Endothelial cell of umbilical vein (primary cell): ENCODE measurements at regions not wholly inside any gene's neighbourhood (a gene's known extent, or its start where the extent isn't known, plus 50 kb on each side); places are given as distances from the start of the nearest gene placed in this dataset.

Experiments used
- BruUV-seq: library from RNA; stranded (reverse); fragments of 400-500 nt; replicated peaks from 2 replicates; lab custom pipeline; 2021; lab: Mats Ljungman, UMichigan
- CTCF ChIA-PET: fragments of 300-600, 350-600 bp; sonication (Branson Sonifier 250); formaldehyde crosslinking; loops from one replicate; lab custom pipeline; 2021; ENCODE audit warnings: antibody characterized with exemption, inconsistent platforms; lab: Charles Lee
- POLR2A ChIA-PET: fragments of 300-600, 350-600 bp; sonication (Branson Sonifier 250); formaldehyde crosslinking; loops from one replicate; lab custom pipeline; 2021; ENCODE audit warnings: antibody characterized with exemption, inconsistent platforms; lab: Charles Lee
- DNase-seq: peaks from one replicate; pipeline ENCODE4 v3.0.0-alpha.2; 2011; ENCODE audit warnings: low read depth, low spot score
- FAIRE-seq: peaks from 2 replicates; lab custom pipeline; 2011; peaks lifted over from hg19 to GRCh38; lab: Jason Lieb, UNC
- H2AFZ ChIP-seq: 2 replicates; pipeline ENCODE4 v1.6.0; 2012; ENCODE audit warnings: low read depth, low read length, control low read depth, inconsistent platforms
- H3K27ac ChIP-seq: 2 replicates; pipeline ENCODE4 v1.5.1; 2011; ENCODE audit warnings: low read depth, mild to moderate bottlenecking, control low read depth, low read length, moderate library complexity; ENCODE audit not compliant: insufficient read depth
- H3K27me3 ChIP-seq, 2 experiments: 2 replicates each; pipeline versions ENCODE4 v1.6.0 to v1.6.1; 2011; ENCODE audit warnings: low read length in 2 of 2, mixed read lengths in 1 of 2; ENCODE audit not compliant: control insufficient read depth in 2 of 2, insufficient read depth in 2 of 2
- H3K36me3 ChIP-seq, 2 experiments: 2 replicates in 1 of 2; 3 replicates in 1 of 2; pipeline ENCODE4 v1.5.1; 2011; ENCODE audit warnings: low read length in 2 of 2, mild to moderate bottlenecking in 1 of 2, moderate library complexity in 1 of 2; ENCODE audit not compliant: control insufficient read depth in 2 of 2, insufficient read depth in 2 of 2; ENCODE audit errors: extremely low read depth in 1 of 2
- H3K4me1 ChIP-seq: 3 replicates; pipeline ENCODE4 v1.5.1; 2011; ENCODE audit warnings: mild to moderate bottlenecking, low read length; ENCODE audit not compliant: control insufficient read depth, insufficient read depth; ENCODE audit errors: extremely low read depth
- H3K4me2 ChIP-seq: 2 replicates; pipeline ENCODE4 v1.6.1; 2011; ENCODE audit warnings: low read length, control low read depth, mixed read lengths; ENCODE audit not compliant: insufficient read depth
- H3K4me3 ChIP-seq, 3 experiments: fragments of 200-600 bp in 1 of 3; sonication (generic), shearing (Covaris generic) in 1 of 3; replicated peaks in 1 of 3; 2 replicates each; pipeline ENCODE4 v1.5.1; 2011 to 2016; ENCODE audit warnings: control low read depth in 3 of 3, low read length in 3 of 3, mild to moderate bottlenecking in 2 of 3, inconsistent platforms in 1 of 3, low read depth in 1 of 3, moderate library complexity in 1 of 3; ENCODE audit not compliant: insufficient read depth in 1 of 3
- H3K79me2 ChIP-seq: 2 replicates; pipeline ENCODE4 v1.6.0; 2012; ENCODE audit warnings: low read length, inconsistent platforms; ENCODE audit not compliant: control insufficient read depth, insufficient read depth
- H3K9ac ChIP-seq: replicated peaks from 2 replicates; pipeline ENCODE3; 2011; ENCODE audit warnings: low read length, control low read depth; ENCODE audit not compliant: insufficient read depth; ENCODE audit errors: extremely low read depth
- H3K9me1 ChIP-seq: replicated peaks from 3 replicates; pipeline ENCODE4 v1.6.0; 2011; ENCODE audit warnings: mild to moderate bottlenecking, low read length; ENCODE audit not compliant: control insufficient read depth, insufficient read depth; ENCODE audit errors: extremely low read depth
- H3K9me3 ChIP-seq: replicated peaks from 2 replicates; pipeline ENCODE4 v1.5.1; 2012; ENCODE audit warnings: low read length, inconsistent platforms; ENCODE audit not compliant: control insufficient read depth, insufficient read depth
- H4K20me1 ChIP-seq: replicated peaks from 2 replicates; pipeline ENCODE3; 2011; ENCODE audit warnings: mild to moderate bottlenecking, low read length; ENCODE audit not compliant: control insufficient read depth, insufficient read depth; ENCODE audit errors: extremely low read depth
- CTCF ChIP-seq, 2 donors: IDR thresholded peaks; 1 replicate in 1 of 2; 2 replicates in 1 of 2; pipeline ENCODE4 v1.5.1; 2011; ENCODE audit warnings: low read length in 2 of 2, mild to moderate bottlenecking in 2 of 2, moderate library complexity in 2 of 2, control low read depth in 1 of 2, inconsistent platforms in 1 of 2, low read depth in 1 of 2; ENCODE audit not compliant: insufficient read depth in 1 of 2; ENCODE audit errors: extremely low read depth in 1 of 2
- EZH2 ChIP-seq: IDR thresholded peaks from 2 replicates; pipeline ENCODE4 v1.6.1; 2012; ENCODE audit warnings: borderline replicate concordance, low read depth, mild to moderate bottlenecking, moderate library complexity, low read length, inconsistent platforms; ENCODE audit not compliant: severe bottlenecking
- FOS ChIP-seq: IDR thresholded peaks from 2 replicates; pipeline ENCODE4 v1.6.1; 2011; ENCODE audit warnings: mild to moderate bottlenecking, low read length, moderate library complexity, borderline replicate concordance; ENCODE audit not compliant: insufficient read depth
- GATA2 ChIP-seq: IDR thresholded peaks from 2 replicates; pipeline ENCODE4 v1.7.0; 2011; ENCODE audit warnings: low read depth, mild to moderate bottlenecking, moderate library complexity, mixed read lengths, low read length; ENCODE audit not compliant: insufficient read length, insufficient read depth
- JUN ChIP-seq: IDR thresholded peaks from 2 replicates; pipeline ENCODE4 v1.6.1; 2011; ENCODE audit warnings: borderline replicate concordance, low read depth; ENCODE audit not compliant: insufficient read length, insufficient read depth
- MAX ChIP-seq: IDR thresholded peaks from 2 replicates; pipeline ENCODE4 v1.6.1; 2011; ENCODE audit not compliant: insufficient read depth, insufficient read length
- MYC ChIP-seq: IDR thresholded peaks from one replicate; pipeline ENCODE4 v1.6.1; 2011; ENCODE audit warnings: mild to moderate bottlenecking, low read depth, low read length
- POLR2A ChIP-seq: IDR thresholded peaks from 2 replicates; pipeline ENCODE4 v1.6.1; 2012; ENCODE audit warnings: low read depth, mild to moderate bottlenecking, control low read depth, low read length
- POLR2AphosphoS5 ChIP-seq: IDR thresholded peaks from 2 replicates; pipeline ENCODE4 v1.6.1; 2012; ENCODE audit warnings: low read depth, mild to moderate bottlenecking, control low read depth, low read length, moderate library complexity; ENCODE audit not compliant: insufficient read depth
- dilution Hi-C: fragments of 300-500 bp; cut with MboI; formaldehyde crosslinking; loops from one replicate; pipeline ENCODE4 v1.15.0; 2019; ENCODE audit warnings: low sequenced_read_pairs; ENCODE audit not compliant: extremely low pct_ligation_motif_present
- intact Hi-C: fragments of 100-400 bp; cut with micrococcal nuclease; formaldehyde crosslinking; loops from one replicate; pipeline ENCODE4 v1.10.0; 2022

GRCh38 chr3:46119709-46120498 is 88.2 kb downstream of the CCR1 start:
- no peak for TF ChIP-seq EZH2
- no peak for TF ChIP-seq FOS
- no peak for TF ChIP-seq GATA2
- no peak for TF ChIP-seq JUN
- TF ChIP-seq MYC = no peak
- TF ChIP-seq POLR2AphosphoS5 = no peak
- no peak for TF ChIP-seq MAX
- TF ChIP-seq POLR2A = no peak
- no peak for TF ChIP-seq CTCF (IDR thresholded peaks at IDR 0.05; ENCODE audit: extremely low read depth in 1 of 2, insufficient read depth in 1 of 2, low read depth in 1 of 2, low read length in 2 of 2)
- CTCF ChIA-PET = interaction anchor here (1.0 kb wide), 1 partner anchor 10 kb away, joined by 3 read pairs; no protein-coding TSS in a partner anchor

More at GRCh38 chr3:46119709-46120498, 88.2 kb downstream of the CCR1 start:
- no peak overlapping the region for H3K27ac ChIP-seq
- no peaks in the 10 kb centered on the region for H3K27me3 ChIP-seq
- no peak overlapping the region for H3K4me2 ChIP-seq
- H3K9me3 ChIP-seq = no peaks in the 10 kb centered on the region
- no peaks in the 10 kb centered on the region for H3K79me2 ChIP-seq
- H3K9ac ChIP-seq = no peak overlapping the region
- POLR2A ChIA-PET = no interaction called here
- dilution Hi-C loops = no loop called here
- H3K4me1 ChIP-seq = no peaks in the 10 kb centered on the region
- H4K20me1 ChIP-seq = no peaks in the 10 kb centered on the region
- H2AFZ ChIP-seq = no peak overlapping the region
- H3K4me3 ChIP-seq = no peak overlapping the region
- H3K9me1 ChIP-seq = no peaks in the 10 kb centered on the region
- DNase-seq (no peak), FAIRE-seq (no peak)
- intact Hi-C loops = no loop called here
- H3K36me3 ChIP-seq = no peaks in the 10 kb centered on the region
- BruUV-seq = no TSS peak
